Suppressor macrophage (primary cell): ENCODE measurements at regions not wholly inside any gene's neighbourhood (a gene's known extent, or its start where the extent isn't known, plus 50 kb on each side); places are given as distances from the start of the nearest gene placed in this dataset.
"Not testable (repeated sequence)": the region's sequence is repeated elsewhere in the genome, so short reads cannot be mapped to it uniquely, and the experiment has no call there.

ENCODE experiments used
- DNase-seq, 4 experiments: peaks; one replicate each; pipeline ENCODE4 v3.0.0-alpha.2; 2020 to 2022

- DNase-seq, result no peak
These were observed 1643.8 kb downstream of the MRPL39 start for GRCh38 chr21:23963454-23963853.

GRCh38 chr21:23960769-23961168 is 1646.5 kb downstream of the MRPL39 start:
- DNase-seq, result peak in 2 of 4 experiments; percentile 19 to 37

- no peak for DNase-seq
These were observed 1652.0 kb downstream of the MRPL39 start for GRCh38 chr21:23955135-23955843.

- DNase-seq, result no peak
These were observed 1655.0 kb downstream of the MRPL39 start for GRCh38 chr21:23952269-23952668.

- DNase-seq, result peak in 1 of 4 experiments; percentile 11
These were observed 1656.0 kb downstream of the MRPL39 start for GRCh38 chr21:23951251-23951650.

GRCh38 chr21:23950344-23950743 is 1656.9 kb downstream of the MRPL39 start:
- no peak for DNase-seq

GRCh38 chr21:23949493-23949892 is 1657.8 kb downstream of the MRPL39 start:
- DNase-seq, result no peak

- DNase-seq, result no peak
These were observed 1667.8 kb downstream of the MRPL39 start for GRCh38 chr21:23939369-23940065.

GRCh38 chr21:23936991-23937390 is 1670.3 kb downstream of the MRPL39 start:
- DNase-seq, result no peak

GRCh38 chr21:23936224-23936623 is 1671.1 kb downstream of the MRPL39 start:
- peak; percentile 46 to 72 (median 63) for DNase-seq

- DNase-seq, result no peak
These were observed 1676.7 kb downstream of the MRPL39 start for GRCh38 chr21:23930565-23930964.

GRCh38 chr21:23926430-23926829 is 1680.9 kb downstream of the MRPL39 start:
- DNase-seq, result not testable (repeated sequence)

- no peak for DNase-seq
These were observed 1685.4 kb downstream of the MRPL39 start for GRCh38 chr21:23921670-23922418.

GRCh38 chr21:23900727-23901126 is 1706.6 kb downstream of the MRPL39 start:
- no peak for DNase-seq

- DNase-seq, result no peak
These were observed 1707.7 kb downstream of the MRPL39 start for GRCh38 chr21:23899561-23899960.

GRCh38 chr21:23890652-23891051 is 1716.6 kb downstream of the MRPL39 start:
- DNase-seq, result no peak

- peak in 3 of 4 experiments; percentile 5 to 16 (median 5) for DNase-seq
These were observed 1719.5 kb downstream of the MRPL39 start for GRCh38 chr21:23887725-23888306.

GRCh38 chr21:23886828-23887724 is 1720.2 kb downstream of the MRPL39 start:
- DNase-seq, result no peak

GRCh38 chr21:23881783-23882182 is 1725.5 kb downstream of the MRPL39 start:
- no peak for DNase-seq

- DNase-seq, result no peak
These were observed 1730.2 kb downstream of the MRPL39 start for GRCh38 chr21:23876925-23877558.

- DNase-seq, result no peak
These were observed 1733.0 kb downstream of the MRPL39 start for GRCh38 chr21:23874271-23874670.
